GM23248 (cell line): ENCODE measurements at regions not wholly inside any gene's neighbourhood (a gene's known extent, or its start where the extent isn't known, plus 50 kb on each side); places are given as distances from the start of the nearest gene placed in this dataset.

Source experiments
- DNase-seq: peaks from one replicate; pipeline ENCODE4 v3.0.0-alpha.2; 2015
- H2AFZ ChIP-seq: fragments of 200-600 bp; sonication (generic); 2 replicates; pipeline ENCODE4 v1.6.1; 2016; ENCODE audit warnings: antibody characterized with exemption
- H3F3A ChIP-seq: fragments of 200-600 bp; sonication (generic); 2 replicates; pipeline ENCODE4 v1.6.1; 2016; ENCODE audit warnings: mild to moderate bottlenecking, antibody characterized with exemption, mixed run types; ENCODE audit not compliant: insufficient read depth
- H3K27ac ChIP-seq: fragments of 200-600 bp; sonication (generic); 2 replicates; pipeline ENCODE4 v1.5.1; 2016; ENCODE audit warnings: mild to moderate bottlenecking
- H3K27me3 ChIP-seq: fragments of 200-600 bp; sonication (generic); replicated peaks from 2 replicates; pipeline ENCODE4 v1.6.1; 2016; ENCODE audit warnings: mild to moderate bottlenecking; ENCODE audit not compliant: insufficient read depth
- H3K36me3 ChIP-seq: fragments of 200-600 bp; sonication (generic); 2 replicates; pipeline ENCODE4 v1.6.1; 2016; ENCODE audit warnings: low read depth, mild to moderate bottlenecking
- H3K4me1 ChIP-seq: fragments of 200-600 bp; sonication (generic); 2 replicates; pipeline ENCODE4 v1.6.1; 2016; ENCODE audit warnings: mild to moderate bottlenecking; ENCODE audit not compliant: insufficient read depth
- H3K4me2 ChIP-seq: fragments of 200-600 bp; sonication (generic); one replicate; pipeline ENCODE4 v1.6.1; 2016; ENCODE audit warnings: mild to moderate bottlenecking; ENCODE audit not compliant: unreplicated experiment
- H3K4me3 ChIP-seq: fragments of 200-600 bp; sonication (generic); 2 replicates; pipeline ENCODE4 v1.5.1; 2016; ENCODE audit warnings: mild to moderate bottlenecking
- H3K79me2 ChIP-seq: fragments of 200-600 bp; sonication (generic); 2 replicates; pipeline ENCODE4 v1.6.1; 2016; ENCODE audit warnings: mild to moderate bottlenecking; ENCODE audit not compliant: insufficient read depth
- H3K9ac ChIP-seq: fragments of 200-600 bp; sonication (generic); 2 replicates; pipeline ENCODE4 v1.6.1; 2016; ENCODE audit warnings: mild to moderate bottlenecking
- H3K9me2 ChIP-seq: fragments of 200-600 bp; sonication (generic); 2 replicates; pipeline ENCODE4 v1.6.1; 2016; ENCODE audit warnings: mixed run types, mild to moderate bottlenecking, moderate library complexity; ENCODE audit not compliant: insufficient read depth
- H3K9me3 ChIP-seq: fragments of 200-600 bp; sonication (generic); one replicate; pipeline ENCODE4 v1.6.1; 2017; ENCODE audit warnings: low read depth
- H4K20me1 ChIP-seq: fragments of 200-600 bp; sonication (generic); 2 replicates; pipeline ENCODE4 v1.6.0; 2016; ENCODE audit not compliant: insufficient read depth
- EZH2 ChIP-seq: fragments of 200-600 bp; sonication (generic); IDR thresholded peaks from 2 replicates; pipeline ENCODE4 v1.6.1; 2018; ENCODE audit warnings: antibody characterized with exemption, mild to moderate bottlenecking; ENCODE audit not compliant: insufficient read depth, poor library complexity, severe bottlenecking
- EZH2phosphoT487 ChIP-seq: fragments of 200-600 bp; sonication (generic); IDR thresholded peaks from 2 replicates; pipeline ENCODE4 v1.6.1; 2018; ENCODE audit warnings: antibody characterized with exemption, moderate library complexity, mild to moderate bottlenecking, low read depth; ENCODE audit not compliant: insufficient read depth
- WGBS, 2 experiments: methylation state at CpG; one replicate each; pipeline ENCODE4 v1.1.6; 2015 to 2017; ENCODE audit warnings: low lambda C conversion rate in 2 of 2, low coverage in 1 of 2; ENCODE audit errors: missing lambda C conversion rate in 2 of 2; 5-methylcytosine and 5-hydroxymethylcytosine counted together
- in situ Hi-C: fragments of 300-500 bp; cut with MboI; formaldehyde crosslinking; loops from 2 replicates; pipeline ENCODE4 v1.15.0; 2020

DNA sequence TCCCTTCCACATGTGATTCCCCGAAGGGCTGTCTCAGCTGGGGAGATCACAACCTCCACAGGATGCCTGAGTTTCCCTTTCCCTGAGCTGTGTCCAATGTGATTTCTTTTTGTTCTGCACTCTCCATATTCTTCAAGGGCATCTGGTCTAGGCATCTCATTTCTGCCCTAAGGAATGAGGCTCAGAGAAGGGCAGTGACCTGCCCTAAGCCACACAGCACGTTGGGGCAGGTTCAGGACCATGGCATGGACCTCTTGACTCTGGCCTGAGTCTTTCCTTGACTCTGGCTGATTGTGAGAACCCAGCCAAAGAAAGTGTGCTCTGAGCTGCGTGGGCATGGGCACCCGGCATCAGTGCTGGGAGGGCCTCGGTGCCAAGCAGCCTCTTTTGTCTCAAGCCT lies 590.3 kb downstream of the PTPRU start:
- WGBS, 2 experiments = 47 to 50% methylated on average over 5 of the region's 5 CpGs
- in situ Hi-C loops = no loop called here

GRCh38 chr1:29825941-29826415 lies 589.7 kb downstream of the PTPRU start:
- in situ Hi-C loops = no loop called here
- no peak overlapping the region for H2AFZ ChIP-seq

More for the DNA sequence above, 590.3 kb downstream of the PTPRU start:
- no peak for TF ChIP-seq EZH2phosphoT487
- TF ChIP-seq EZH2 = no peak
- H3K4me2 ChIP-seq = no peak overlapping the region
- H3K79me2 ChIP-seq = no peaks in the 10 kb centered on the region
- H3F3A ChIP-seq = no peaks in the 10 kb centered on the region
- peaks cover 30% of the 10 kb centered on the region for H3K27me3 ChIP-seq
- H3K4me3 ChIP-seq = no peak overlapping the region
- no peaks in the 10 kb centered on the region for H4K20me1 ChIP-seq
- no peaks in the 10 kb centered on the region for H3K9me2 ChIP-seq
- no peaks in the 10 kb centered on the region for H3K36me3 ChIP-seq
- no peak for DNase-seq
- no peak overlapping the region for H3K9ac ChIP-seq
- no peak overlapping the region for H2AFZ ChIP-seq
- H3K27ac ChIP-seq = no peak overlapping the region
- no peaks in the 10 kb centered on the region for H3K4me1 ChIP-seq
- H3K9me3 ChIP-seq = no peaks in the 10 kb centered on the region

GRCh38 chr1:29825274-29825940 lies 589.1 kb downstream of the PTPRU start:
- H2AFZ ChIP-seq = no peak overlapping the region
- no peaks in the 10 kb centered on the region for H4K20me1 ChIP-seq
- TF ChIP-seq EZH2phosphoT487 (no peak), EZH2 (no peak)
- no peaks in the 10 kb centered on the region for H3K4me1 ChIP-seq
- no peaks in the 10 kb centered on the region for H3K9me3 ChIP-seq
- no peaks in the 10 kb centered on the region for H3K9me2 ChIP-seq
- no peak overlapping the region for H3K4me2 ChIP-seq
- H3K27ac ChIP-seq = no peak overlapping the region
- no peaks in the 10 kb centered on the region for H3K79me2 ChIP-seq
- in situ Hi-C loops = no loop called here
- H3K4me3 ChIP-seq = no peak overlapping the region
- WGBS, 2 experiments = 80 to 85% methylated on average over 14 to 15 of the region's 15 CpGs
- H3K27me3 ChIP-seq = peaks cover 19% of the 10 kb centered on the region
- no peaks in the 10 kb centered on the region for H3F3A ChIP-seq
- no peak for DNase-seq
- H3K36me3 ChIP-seq = no peaks in the 10 kb centered on the region
- no peak overlapping the region for H3K9ac ChIP-seq

More at GRCh38 chr1:29825941-29826415, 589.7 kb downstream of the PTPRU start:
- Histone ChIP-seq H3K27ac (no peak overlapping the region), H3K36me3 (no peaks in the 10 kb centered on the region), H3K79me2 (no peaks in the 10 kb centered on the region), H4K20me1 (no peaks in the 10 kb centered on the region), H3K27me3 (peaks cover 23% of the 10 kb centered on the region), H3K4me2 (no peak overlapping the region), H3K9me2 (no peaks in the 10 kb centered on the region), H3K9ac (no peak overlapping the region), H3K4me1 (no peaks in the 10 kb centered on the region), H3F3A (no peaks in the 10 kb centered on the region), H3K9me3 (no peaks in the 10 kb centered on the region), H3K4me3 (no peak overlapping the region)
- WGBS, 2 experiments = 57 to 58% methylated on average over 10 of the region's 10 CpGs
- DNase-seq = no peak
- TF ChIP-seq EZH2 (no peak), EZH2phosphoT487 (no peak)

GRCh38 chr1:29824511-29825273 lies 588.4 kb downstream of the PTPRU start:
- Histone ChIP-seq H3K4me3 (no peak overlapping the region), H3K79me2 (no peaks in the 10 kb centered on the region), H3K27me3 (peaks cover 19% of the 10 kb centered on the region), H3K9ac (no peak overlapping the region), H3K36me3 (no peaks in the 10 kb centered on the region), H3K4me2 (no peak overlapping the region), H3F3A (no peaks in the 10 kb centered on the region), H3K9me3 (no peaks in the 10 kb centered on the region), H2AFZ (no peak overlapping the region), H3K27ac (no peak overlapping the region), H3K9me2 (no peaks in the 10 kb centered on the region), H3K4me1 (no peaks in the 10 kb centered on the region), H4K20me1 (no peaks in the 10 kb centered on the region)
- in situ Hi-C loops = no loop called here
- no peak for DNase-seq
- 32 to 36% methylated on average over 15 of the region's 15 CpGs for WGBS, 2 experiments
- TF ChIP-seq EZH2phosphoT487 = no peak
- TF ChIP-seq EZH2 = no peak
